Heart left ventricle (tissue), 16 donors: ENCODE measurements at regions not wholly inside any gene's neighbourhood (a gene's known extent, or its start where the extent isn't known, plus 50 kb on each side); places are given as distances from the start of the nearest gene placed in this dataset.

Experiments used
- ATAC-seq, 4 donors: fragments of 200-7000 bp; cut with Tn5 transposase; one replicate each; pipeline ENCODE4 v1.9.1; 2020 to 2022; ENCODE audit warnings: moderate library complexity in 4 of 4, mild to moderate bottlenecking in 3 of 4, moderate number of reproducible peaks in 1 of 4
- DNase-seq, 5 donors: peaks; one replicate each; pipeline ENCODE4 v3.0.0-alpha.2; 2020
- H3K27ac ChIP-seq, 12 donors: fragments of 200-600 bp; sonication (generic) in 4 of 12; one replicate each; pipeline versions ENCODE4 v1.5.0 to v1.8.0; 2016 to 2022; ENCODE audit warnings: mild to moderate bottlenecking in 2 of 12
- H3K27me3 ChIP-seq, 9 donors: fragments of 200-600 bp; sonication (generic) in 2 of 9; one replicate each; pipeline versions ENCODE4 v1.5.1 to v1.8.0; 2016 to 2022; ENCODE audit warnings: mild to moderate bottlenecking in 3 of 9
- H3K36me3 ChIP-seq, 9 donors: fragments of 200-600 bp; sonication (generic) in 2 of 9; one replicate each; pipeline versions ENCODE4 v1.5.0 to v1.8.0; 2018 to 2022; ENCODE audit warnings: mild to moderate bottlenecking in 2 of 9
- H3K4me1 ChIP-seq, 12 donors: fragments of 200-600 bp; sonication (generic) in 4 of 12; one replicate each; pipeline versions ENCODE4 v1.5.0 to v1.8.0; 2016 to 2022; ENCODE audit warnings: mild to moderate bottlenecking in 3 of 12
- H3K4me3 ChIP-seq, 12 donors: fragments of 200-600 bp; sonication (generic) in 4 of 12; one replicate each; pipeline versions ENCODE4 v1.5.0 to v1.8.0; 2017 to 2022; ENCODE audit warnings: mild to moderate bottlenecking in 9 of 12, moderate library complexity in 4 of 12
- H3K9me3 ChIP-seq, 12 donors: fragments of 200-600 bp; sonication (generic) in 4 of 12; one replicate each; pipeline versions ENCODE4 v1.5.0 to v1.8.0; 2016 to 2022; ENCODE audit warnings: mild to moderate bottlenecking in 1 of 12
- CTCF ChIP-seq, 12 donors: fragments of 200-600 bp; sonication (generic) in 4 of 12; IDR thresholded peaks; one replicate each; pipeline versions ENCODE4 v1.5.0 to v1.8.0; 2018 to 2022; ENCODE audit warnings: antibody characterized with exemption in 12 of 12, mild to moderate bottlenecking in 5 of 12
- POLR2A ChIP-seq, 2 donors: fragments of 450-650 bp; IDR thresholded peaks; one replicate each; pipeline ENCODE4 v1.6.1; 2017; ENCODE audit warnings: antibody characterized with exemption in 2 of 2, mild to moderate bottlenecking in 2 of 2, moderate library complexity in 2 of 2
- WGBS, 4 donors: extraction: QIAGEN DNeasy Blood & Tissue Kit in 2 of 4; methylation state at CpG; one replicate each; pipeline versions ENCODE4 v1.1.5 to v1.1.7; 2013 to 2018; 5-methylcytosine and 5-hydroxymethylcytosine counted together
- intact Hi-C, 10 donors: fragments of 100-400 bp; cut with DNase I; formaldehyde crosslinking; loops; one replicate each; pipeline versions ENCODE4 v1.11.1 to v1.14.2; 2022
- donor health status: ischemic (EF 13 %, LVEDD 7.1; RV severe dilation, severe dysfunction).
- donor health status: healthy with polysubstance abuse.
- donor health status: DM: no; HTN: yes; CAD: no.
- donor health status: DM: no; HTN: no; CAD: no.
- donor health status: ischemic (EF 25% LVEDD 6.9; RV normal size, moderate dysfunction).
- donor health status: ischemic (EF 25% LVEDD 5.7; RV mildly dilated, moderate dysfunction).
- donor health status: healthy.
- donor health status: DM: yes; HTN: yes; CAD: no.
- donor health status: ischemic (EF 35%, LVEDD 5.7; RV mildly dilated, moderate dysfunction).
- donor health status: nonischemic (EF 11% LVEDD 7.7; RV severe dilation, severe dysfunction).
- donor health status: DM: yes; HTN: yes; CAD: no.
- donor health status: PGD.
- donor health status: ischemic (EF 29% LVEDD 5.4; RV normal size, mild dysfunction).
- donor health status: nonischemic (EF 23%, LVEDD 6.1; RV moderate dilation, normal function).

- Histone ChIP-seq H3K36me3 (no peaks in the 10 kb centered on the region), H3K4me1 (no peaks in the 10 kb centered on the region), H3K9me3 (peaks cover 0 to 25% (median 3%) of the 10 kb centered on the region in 12 donors), H3K27ac (no peak overlapping the region), H3K27me3 (no peaks in the 10 kb centered on the region), H3K4me3 (no peak overlapping the region)
- intact Hi-C loops = no loop called here
- DNase-seq = no peak
- TF ChIP-seq CTCF (IDR thresholded peaks at IDR 0.05) (no peak), POLR2A (IDR thresholded peaks at IDR 0.05) (no peak)
- ATAC-seq = no peak
- WGBS, 4 donors = 80 to 82% (median 81%) methylated on average over 4 of the region's 4 CpGs
These were observed 1117.0 kb downstream of the FLRT2 start for GRCh38 chr14:86646696-86647690.

- WGBS, 4 donors = 83 to 93% (median 89%) methylated on average over 3 to 5 of the region's 5 CpGs
- no peak overlapping the region for H3K4me3 ChIP-seq
- DNase-seq = no peak
- H3K27me3 ChIP-seq = no peaks in the 10 kb centered on the region
- ATAC-seq = no peak
- no peak for TF ChIP-seq CTCF (IDR thresholded peaks at IDR 0.05)
- no peak for TF ChIP-seq POLR2A (IDR thresholded peaks at IDR 0.05)
- H3K4me1 ChIP-seq = no peaks in the 10 kb centered on the region
- H3K9me3 ChIP-seq = peaks cover 0 to 22% (median 3%) of the 10 kb centered on the region in 12 donors
- intact Hi-C loops = no loop called here
- H3K36me3 ChIP-seq = no peaks in the 10 kb centered on the region
- H3K27ac ChIP-seq = no peak overlapping the region
These were observed 1116.2 kb downstream of the FLRT2 start for GRCh38 chr14:86646125-86646524.

- ATAC-seq (no peak), DNase-seq (no peak)
- no peak overlapping the region for H3K27ac ChIP-seq
- no peaks in the 10 kb centered on the region for H3K4me1 ChIP-seq
- H3K9me3 ChIP-seq = no peaks in the 10 kb centered on the region
- no peaks in the 10 kb centered on the region for H3K36me3 ChIP-seq
- TF ChIP-seq CTCF (IDR thresholded peaks at IDR 0.05) (no peak), POLR2A (IDR thresholded peaks at IDR 0.05) (no peak)
- no peak overlapping the region for H3K4me3 ChIP-seq
- intact Hi-C loops = no loop called here
- no peaks in the 10 kb centered on the region for H3K27me3 ChIP-seq
These were observed 1111.4 kb downstream of the FLRT2 start for GRCh38 chr14:86641310-86641709.

- DNase-seq = no peak
- intact Hi-C loops = no loop called here
- Histone ChIP-seq H3K4me3 (no peak overlapping the region), H3K4me1 (no peaks in the 10 kb centered on the region), H3K36me3 (no peaks in the 10 kb centered on the region), H3K9me3 (no peaks in the 10 kb centered on the region), H3K27me3 (no peaks in the 10 kb centered on the region), H3K27ac (no peak overlapping the region)
- ATAC-seq = no peak
- WGBS, 4 donors = 47 to 52% (median 49%) methylated on average over 3 of the region's 3 CpGs
- TF ChIP-seq POLR2A (IDR thresholded peaks at IDR 0.05) (no peak), CTCF (IDR thresholded peaks at IDR 0.05) (no peak)
These were observed 1110.3 kb downstream of the FLRT2 start for GRCh38 chr14:86640288-86640687.
